WTC11 (cell line): ENCODE measurements at regions not wholly inside any gene's neighbourhood (a gene's known extent, or its start where the extent isn't known, plus 50 kb on each side); places are given as distances from the start of the nearest gene placed in this dataset.
A peak's percentile ranks its signal among the peaks of the same experiment; 100 is the strongest.

Source experiments
- ATAC-seq: fragments of 200-7000 bp; cut with Tn5 transposase; 2 replicates; pipeline ENCODE4 v1.10.0; 2021; ENCODE audit warnings: mild to moderate bottlenecking, moderate library complexity
- CTCF ChIA-PET: fragments of 300-600 bp; sonication (Branson Sonifier 250); formaldehyde crosslinking; loops from one replicate; lab custom pipeline; 2021; ENCODE audit warnings: antibody characterized with exemption; lab: Charles Lee
- POLR2A ChIA-PET: fragments of 350-600 bp; sonication (Branson Sonifier 250); formaldehyde crosslinking; loops from one replicate; lab custom pipeline; 2021; ENCODE audit warnings: antibody characterized with exemption; lab: Charles Lee
- DNase-seq: peaks from one replicate; pipeline ENCODE4 v3.0.0; 2021; ENCODE audit warnings: low spot score
- H3K27ac Mint-ChIP-seq: 2 replicates; pipeline ENCODE4 v1.8.0; 2021; ENCODE audit warnings: mixed read lengths
- H3K27me3 Mint-ChIP-seq: 2 replicates; pipeline ENCODE4 v1.8.0; 2021; ENCODE audit warnings: low read depth, mild to moderate bottlenecking, moderate library complexity, mixed read lengths
- H3K36me3 Mint-ChIP-seq: 2 replicates; pipeline ENCODE4 v1.8.0; 2021; ENCODE audit warnings: mixed read lengths
- H3K4me1 Mint-ChIP-seq: 2 replicates; pipeline ENCODE4 v1.8.0; 2022; ENCODE audit warnings: mixed read lengths
- H3K4me3 Mint-ChIP-seq: 2 replicates; pipeline ENCODE4 v1.8.0; 2021; ENCODE audit warnings: mild to moderate bottlenecking, moderate library complexity, mixed read lengths
- H3K9me3 Mint-ChIP-seq: 2 replicates; pipeline ENCODE4 v1.8.0; 2021; ENCODE audit warnings: mixed read lengths
- ELF4 ChIP-seq: sonication (generic); formaldehyde crosslinking; IDR thresholded peaks from 2 replicates; pipeline ENCODE4 v1.8.1; 2022; ENCODE audit warnings: low read depth, mild to moderate bottlenecking, moderate library complexity, missing genetic modification reagents
- FOXP1 ChIP-seq: sonication (generic); formaldehyde crosslinking; IDR thresholded peaks from 2 replicates; pipeline ENCODE4 v1.8.0; 2022; ENCODE audit warnings: missing genetic modification reagents, mild to moderate bottlenecking, moderate library complexity, borderline replicate concordance
- GABPB1 ChIP-seq: sonication (generic); formaldehyde crosslinking; IDR thresholded peaks from 2 replicates; pipeline ENCODE4 v1.8.1; 2023; ENCODE audit warnings: mild to moderate bottlenecking, missing genetic modification reagents
- HMGA2 ChIP-seq: fragments of 250-450 bp; sonication (Bioruptor Pico); IDR thresholded peaks from 2 replicates; pipeline ENCODE4 v1.4.0; 2021; ENCODE audit warnings: mild to moderate bottlenecking, moderate library complexity
- MXD4 ChIP-seq: fragments of 250-450 bp; sonication (Bioruptor Pico); IDR thresholded peaks from 2 replicates; pipeline ENCODE4 v1.8.0; 2021; ENCODE audit warnings: mild to moderate bottlenecking, moderate library complexity, borderline replicate concordance
- NFATC4 ChIP-seq: fragments of 250-450 bp; sonication (Bioruptor Pico); IDR thresholded peaks from 2 replicates; pipeline ENCODE4 v1.9.0; 2021; ENCODE audit warnings: mild to moderate bottlenecking
- OVOL2 ChIP-seq: fragments of 250-450 bp; sonication (Bioruptor Pico); IDR thresholded peaks from 2 replicates; pipeline ENCODE4 v1.9.0; 2021; ENCODE audit warnings: mild to moderate bottlenecking, borderline replicate concordance
- RORB ChIP-seq: fragments of 250-450 bp; sonication (Bioruptor Pico); IDR thresholded peaks from 2 replicates; pipeline ENCODE4 v1.9.0; 2021; ENCODE audit warnings: mild to moderate bottlenecking
- SMAD4 ChIP-seq: sonication (generic); formaldehyde crosslinking; IDR thresholded peaks from 2 replicates; pipeline ENCODE4 v1.8.0; 2022; ENCODE audit warnings: mild to moderate bottlenecking, missing genetic modification reagents
- SP1 ChIP-seq: sonication (generic); formaldehyde crosslinking; conservative IDR thresholded peaks from 2 replicates; pipeline ENCODE4 v1.8.1; 2022; ENCODE audit warnings: missing genetic modification reagents
- TEAD1 ChIP-seq: sonication (generic); formaldehyde crosslinking; IDR thresholded peaks from 2 replicates; pipeline ENCODE4 v1.8.0; 2022; ENCODE audit warnings: mild to moderate bottlenecking, missing genetic modification reagents
- ZNF138 ChIP-seq: sonication (generic); formaldehyde crosslinking; conservative IDR thresholded peaks from 2 replicates; pipeline ENCODE4 v1.8.1; 2022; ENCODE audit warnings: mild to moderate bottlenecking, moderate library complexity, missing genetic modification reagents
- ZNF317 ChIP-seq: sonication (generic); formaldehyde crosslinking; IDR thresholded peaks from 2 replicates; pipeline ENCODE4 v1.8.1; 2023; ENCODE audit warnings: low read depth, mild to moderate bottlenecking, moderate library complexity, missing genetic modification reagents, borderline replicate concordance
- ZNF396 ChIP-seq: fragments of 250-450 bp; sonication (Bioruptor Pico); IDR thresholded peaks from 2 replicates; pipeline ENCODE4 v1.8.0; 2021; ENCODE audit warnings: mild to moderate bottlenecking, moderate library complexity, borderline replicate concordance
- TF ChIP-seq, protein P1 (sequence below): sonication (generic); formaldehyde crosslinking; IDR thresholded peaks from 2 replicates; pipeline ENCODE4 v1.8.0; 2022; ENCODE audit warnings: mild to moderate bottlenecking, missing genetic modification reagents
- TF ChIP-seq, protein P2 (sequence below): sonication (generic); formaldehyde crosslinking; IDR thresholded peaks from 2 replicates; pipeline ENCODE4 v1.8.1; 2022; ENCODE audit warnings: missing genetic modification reagents, borderline replicate concordance
- TF ChIP-seq, protein P3 (sequence below): sonication (generic); formaldehyde crosslinking; IDR thresholded peaks from 2 replicates; pipeline ENCODE4 v1.8.1; 2023; ENCODE audit warnings: mild to moderate bottlenecking, missing genetic modification reagents, moderate library complexity
- TF ChIP-seq, protein P4 (sequence below): sonication (generic); formaldehyde crosslinking; IDR thresholded peaks from 2 replicates; pipeline ENCODE4 v1.8.1; 2022; ENCODE audit warnings: low read depth, missing genetic modification reagents, borderline replicate concordance
- TF ChIP-seq, protein P5 (sequence below): sonication (generic); formaldehyde crosslinking; IDR thresholded peaks from 2 replicates; pipeline ENCODE4 v1.8.0; 2022; ENCODE audit warnings: missing genetic modification reagents
- TF ChIP-seq, protein P6 (sequence below): fragments of 250-450 bp; sonication (Bioruptor Pico); IDR thresholded peaks from 2 replicates; pipeline ENCODE4 v1.9.0; 2021; ENCODE audit warnings: mild to moderate bottlenecking

DNA sequence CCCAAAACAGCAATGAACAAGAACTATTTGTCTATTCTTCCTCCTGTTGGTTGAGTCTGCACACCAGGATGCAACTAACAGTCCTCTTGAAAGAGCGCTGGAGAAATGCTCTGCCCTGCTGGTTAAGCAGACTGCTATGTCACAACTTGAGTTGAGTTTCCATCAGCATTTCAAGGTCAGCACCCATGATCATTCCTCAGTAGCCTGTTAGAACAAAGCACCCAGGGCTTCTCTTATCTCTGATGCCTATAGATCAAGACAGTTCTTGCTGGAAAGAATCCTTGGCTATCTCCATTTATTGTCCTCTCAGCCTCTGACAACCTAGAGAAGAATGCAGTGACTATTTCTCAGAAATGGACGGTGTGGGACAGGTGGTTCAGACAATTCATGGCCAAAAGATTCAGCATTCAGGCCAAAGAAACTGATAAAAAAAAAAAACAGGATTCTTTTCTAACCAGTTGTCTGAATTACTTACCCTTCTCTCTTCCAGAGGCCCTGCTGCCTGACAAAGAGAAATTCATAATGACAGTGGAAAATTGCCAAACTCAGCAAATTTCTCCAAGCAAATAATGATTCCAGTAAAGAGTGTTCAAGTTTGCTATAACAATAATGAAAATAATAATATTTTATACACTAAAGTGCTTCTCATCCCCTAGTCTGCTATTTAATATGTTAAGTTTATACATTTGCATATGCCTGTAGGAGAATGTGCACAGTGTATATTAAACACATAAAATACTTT lies 306.7 kb downstream of the EMP1 start:
- no peak for TF ChIP-seq SMAD4 (CRISPR knock-in tag)
- TF ChIP-seq NFATC4 (CRISPR knock-in tag) = no peak
- no peak for TF ChIP-seq ZNF317
- no peak for TF ChIP-seq MXD4
- no peak for TF ChIP-seq RORB (CRISPR knock-in tag)
- TF ChIP-seq OVOL2 (CRISPR knock-in tag) = no peak
- TF ChIP-seq, protein P1, sequence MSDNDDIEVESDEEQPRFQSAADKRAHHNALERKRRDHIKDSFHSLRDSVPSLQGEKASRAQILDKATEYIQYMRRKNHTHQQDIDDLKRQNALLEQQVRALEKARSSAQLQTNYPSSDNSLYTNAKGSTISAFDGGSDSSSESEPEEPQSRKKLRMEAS (CRISPR knock-in tag) = no peak
- TF ChIP-seq, protein P2, sequence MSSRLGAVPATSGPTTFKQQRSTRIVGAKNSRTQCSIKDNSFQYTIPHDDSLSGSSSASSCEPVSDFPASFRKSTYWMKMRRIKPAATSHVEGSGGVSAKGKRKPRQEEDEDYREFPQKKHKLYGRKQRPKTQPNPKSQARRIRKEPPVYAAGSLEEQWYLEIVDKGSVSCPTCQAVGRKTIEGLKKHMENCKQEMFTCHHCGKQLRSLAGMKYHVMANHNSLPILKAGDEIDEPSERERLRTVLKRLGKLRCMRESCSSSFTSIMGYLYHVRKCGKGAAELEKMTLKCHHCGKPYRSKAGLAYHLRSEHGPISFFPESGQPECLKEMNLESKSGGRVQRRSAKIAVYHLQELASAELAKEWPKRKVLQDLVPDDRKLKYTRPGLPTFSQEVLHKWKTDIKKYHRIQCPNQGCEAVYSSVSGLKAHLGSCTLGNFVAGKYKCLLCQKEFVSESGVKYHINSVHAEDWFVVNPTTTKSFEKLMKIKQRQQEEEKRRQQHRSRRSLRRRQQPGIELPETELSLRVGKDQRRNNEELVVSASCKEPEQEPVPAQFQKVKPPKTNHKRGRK (CRISPR knock-in tag) = no peak
- TF ChIP-seq ZNF138 = no peak
- TF ChIP-seq SP1 (CRISPR knock-in tag) = no peak
- Mint-ChIP-seq H3K36me3 (no peaks in the 10 kb centered on the region), H3K9me3 (no peaks in the 10 kb centered on the region), H3K4me3 (no peak overlapping the region), H3K27ac (no peak overlapping the region), H3K27me3 (no peaks in the 10 kb centered on the region; the same call in 1 of the 2 replicates), H3K4me1 (peaks cover 11% of the 10 kb centered on the region)
- ChIA-PET CTCF (interaction anchor here (1.2 to 2.2 kb wide), 3 partner anchors 32 to 247 kb away, joined by 4 to 13 read pairs (median 7); no protein-coding TSS in a partner anchor), POLR2A (no interaction called here)
- no peak for DNase-seq
- no peak for ATAC-seq

DNA sequence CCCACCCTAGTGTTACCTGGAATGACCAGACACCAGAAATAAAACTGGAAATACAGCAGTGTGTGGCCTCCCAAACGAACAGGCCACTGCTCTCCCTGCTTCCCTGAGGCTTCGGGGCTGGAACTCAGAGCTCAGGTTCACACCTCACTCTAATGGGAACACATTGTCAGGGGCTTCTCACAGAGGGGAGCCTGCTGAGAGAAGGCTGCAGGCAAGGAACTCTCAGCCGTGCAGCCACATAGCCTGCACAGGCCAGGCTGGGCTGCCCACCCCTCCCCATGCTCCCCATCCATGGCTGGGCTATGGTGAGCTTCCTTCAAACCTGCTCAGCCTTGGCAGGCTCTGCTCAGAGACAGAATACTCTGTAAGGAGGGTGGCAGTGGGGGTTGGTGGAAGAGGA lies 302.5 kb downstream of the EMP1 start:
- CTCF ChIA-PET = interaction anchor here (0.8 to 1.0 kb wide), 4 partner anchors 35 to 243 kb away, joined by 3 to 4 read pairs (median 4); no protein-coding TSS in a partner anchor
- TF ChIP-seq ZNF396 (CRISPR knock-in tag) (no peak), HMGA2 (CRISPR knock-in tag) (no peak), FOXP1 (CRISPR knock-in tag) (no peak)
- TF ChIP-seq, protein P3, sequence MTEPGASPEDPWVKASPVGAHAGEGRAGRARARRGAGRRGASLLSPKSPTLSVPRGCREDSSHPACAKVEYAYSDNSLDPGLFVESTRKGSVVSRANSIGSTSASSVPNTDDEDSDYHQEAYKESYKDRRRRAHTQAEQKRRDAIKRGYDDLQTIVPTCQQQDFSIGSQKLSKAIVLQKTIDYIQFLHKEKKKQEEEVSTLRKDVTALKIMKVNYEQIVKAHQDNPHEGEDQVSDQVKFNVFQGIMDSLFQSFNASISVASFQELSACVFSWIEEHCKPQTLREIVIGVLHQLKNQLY (CRISPR knock-in tag) = no peak
- TF ChIP-seq, protein P4, sequence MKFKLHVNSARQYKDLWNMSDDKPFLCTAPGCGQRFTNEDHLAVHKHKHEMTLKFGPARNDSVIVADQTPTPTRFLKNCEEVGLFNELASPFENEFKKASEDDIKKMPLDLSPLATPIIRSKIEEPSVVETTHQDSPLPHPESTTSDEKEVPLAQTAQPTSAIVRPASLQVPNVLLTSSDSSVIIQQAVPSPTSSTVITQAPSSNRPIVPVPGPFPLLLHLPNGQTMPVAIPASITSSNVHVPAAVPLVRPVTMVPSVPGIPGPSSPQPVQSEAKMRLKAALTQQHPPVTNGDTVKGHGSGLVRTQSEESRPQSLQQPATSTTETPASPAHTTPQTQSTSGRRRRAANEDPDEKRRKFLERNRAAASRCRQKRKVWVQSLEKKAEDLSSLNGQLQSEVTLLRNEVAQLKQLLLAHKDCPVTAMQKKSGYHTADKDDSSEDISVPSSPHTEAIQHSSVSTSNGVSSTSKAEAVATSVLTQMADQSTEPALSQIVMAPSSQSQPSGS (CRISPR knock-in tag) = no peak
- TF ChIP-seq, all 79 proteins: peak for 0
- DNase-seq (no peak), ATAC-seq (peak; percentile 70)
- Mint-ChIP-seq H3K27ac (no peak overlapping the region), H3K27me3 (no peaks in the 10 kb centered on the region; the same call in 1 of the 2 replicates), H3K36me3 (no peaks in the 10 kb centered on the region), H3K4me1 (peaks cover 11% of the 10 kb centered on the region), H3K4me3 (no peak overlapping the region), H3K9me3 (peaks cover 4% of the 10 kb centered on the region)
- POLR2A ChIA-PET = interaction anchor here (0.6 to 0.8 kb wide), 2 partner anchors 9 to 11 kb away, joined by 4 to 5 read pairs; no protein-coding TSS in a partner anchor

DNA sequence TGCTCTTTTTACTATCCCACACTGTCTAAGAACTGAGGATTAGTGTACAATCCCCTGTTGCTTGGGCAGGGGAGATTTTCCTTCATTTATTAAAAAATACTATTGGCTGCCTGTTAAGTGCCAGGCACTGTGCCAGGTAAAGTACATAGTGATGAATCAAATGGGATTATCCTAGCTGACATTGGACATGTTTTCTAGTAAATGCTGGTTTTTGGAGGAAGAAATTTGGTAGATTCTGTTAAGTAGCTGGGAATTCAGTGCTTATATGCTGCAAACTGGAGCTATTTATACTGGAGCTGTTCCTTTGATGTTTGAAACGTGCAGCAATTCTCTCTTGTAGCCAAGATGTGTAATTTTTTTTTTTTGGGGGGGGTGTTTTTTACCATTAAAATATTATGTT lies 299.6 kb downstream of the EMP1 start:
- ChIA-PET CTCF (interaction anchor here (1.5 to 2.5 kb wide), 2 partner anchors 9 to 39 kb away, joined by 4 to 10 read pairs; no protein-coding TSS in a partner anchor), POLR2A (no interaction called here)
- H3K36me3 Mint-ChIP-seq = no peaks in the 10 kb centered on the region
- TF ChIP-seq, protein P5, sequence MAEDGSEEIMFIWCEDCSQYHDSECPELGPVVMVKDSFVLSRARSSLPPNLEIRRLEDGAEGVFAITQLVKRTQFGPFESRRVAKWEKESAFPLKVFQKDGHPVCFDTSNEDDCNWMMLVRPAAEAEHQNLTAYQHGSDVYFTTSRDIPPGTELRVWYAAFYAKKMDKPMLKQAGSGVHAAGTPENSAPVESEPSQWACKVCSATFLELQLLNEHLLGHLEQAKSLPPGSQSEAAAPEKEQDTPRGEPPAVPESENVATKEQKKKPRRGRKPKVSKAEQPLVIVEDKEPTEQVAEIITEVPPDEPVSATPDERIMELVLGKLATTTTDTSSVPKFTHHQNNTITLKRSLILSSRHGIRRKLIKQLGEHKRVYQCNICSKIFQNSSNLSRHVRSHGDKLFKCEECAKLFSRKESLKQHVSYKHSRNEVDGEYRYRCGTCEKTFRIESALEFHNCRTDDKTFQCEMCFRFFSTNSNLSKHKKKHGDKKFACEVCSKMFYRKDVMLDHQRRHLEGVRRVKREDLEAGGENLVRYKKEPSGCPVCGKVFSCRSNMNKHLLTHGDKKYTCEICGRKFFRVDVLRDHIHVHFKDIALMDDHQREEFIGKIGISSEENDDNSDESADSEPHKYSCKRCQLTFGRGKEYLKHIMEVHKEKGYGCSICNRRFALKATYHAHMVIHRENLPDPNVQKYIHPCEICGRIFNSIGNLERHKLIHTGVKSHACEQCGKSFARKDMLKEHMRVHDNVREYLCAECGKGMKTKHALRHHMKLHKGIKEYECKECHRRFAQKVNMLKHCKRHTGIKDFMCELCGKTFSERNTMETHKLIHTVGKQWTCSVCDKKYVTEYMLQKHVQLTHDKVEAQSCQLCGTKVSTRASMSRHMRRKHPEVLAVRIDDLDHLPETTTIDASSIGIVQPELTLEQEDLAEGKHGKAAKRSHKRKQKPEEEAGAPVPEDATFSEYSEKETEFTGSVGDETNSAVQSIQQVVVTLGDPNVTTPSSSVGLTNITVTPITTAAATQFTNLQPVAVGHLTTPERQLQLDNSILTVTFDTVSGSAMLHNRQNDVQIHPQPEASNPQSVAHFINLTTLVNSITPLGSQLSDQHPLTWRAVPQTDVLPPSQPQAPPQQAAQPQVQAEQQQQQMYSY (CRISPR knock-in tag) = no peak
- TF ChIP-seq TEAD1 (CRISPR knock-in tag) (no peak), GABPB1 (CRISPR knock-in tag) (no peak), ELF4 (CRISPR knock-in tag) (no peak), FOXP1 (CRISPR knock-in tag) (no peak)
- TF ChIP-seq, protein P3 (CRISPR knock-in tag) = no peak
- TF ChIP-seq, protein P6, sequence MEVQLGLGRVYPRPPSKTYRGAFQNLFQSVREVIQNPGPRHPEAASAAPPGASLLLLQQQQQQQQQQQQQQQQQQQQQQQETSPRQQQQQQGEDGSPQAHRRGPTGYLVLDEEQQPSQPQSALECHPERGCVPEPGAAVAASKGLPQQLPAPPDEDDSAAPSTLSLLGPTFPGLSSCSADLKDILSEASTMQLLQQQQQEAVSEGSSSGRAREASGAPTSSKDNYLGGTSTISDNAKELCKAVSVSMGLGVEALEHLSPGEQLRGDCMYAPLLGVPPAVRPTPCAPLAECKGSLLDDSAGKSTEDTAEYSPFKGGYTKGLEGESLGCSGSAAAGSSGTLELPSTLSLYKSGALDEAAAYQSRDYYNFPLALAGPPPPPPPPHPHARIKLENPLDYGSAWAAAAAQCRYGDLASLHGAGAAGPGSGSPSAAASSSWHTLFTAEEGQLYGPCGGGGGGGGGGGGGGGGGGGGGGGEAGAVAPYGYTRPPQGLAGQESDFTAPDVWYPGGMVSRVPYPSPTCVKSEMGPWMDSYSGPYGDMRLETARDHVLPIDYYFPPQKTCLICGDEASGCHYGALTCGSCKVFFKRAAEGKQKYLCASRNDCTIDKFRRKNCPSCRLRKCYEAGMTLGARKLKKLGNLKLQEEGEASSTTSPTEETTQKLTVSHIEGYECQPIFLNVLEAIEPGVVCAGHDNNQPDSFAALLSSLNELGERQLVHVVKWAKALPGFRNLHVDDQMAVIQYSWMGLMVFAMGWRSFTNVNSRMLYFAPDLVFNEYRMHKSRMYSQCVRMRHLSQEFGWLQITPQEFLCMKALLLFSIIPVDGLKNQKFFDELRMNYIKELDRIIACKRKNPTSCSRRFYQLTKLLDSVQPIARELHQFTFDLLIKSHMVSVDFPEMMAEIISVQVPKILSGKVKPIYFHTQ (CRISPR knock-in tag) = no peak

More for the DNA sequence above, 299.6 kb downstream of the EMP1 start:
- peaks cover 13% of the 10 kb centered on the region for H3K9me3 Mint-ChIP-seq
- ATAC-seq = no peak
- H3K4me3 Mint-ChIP-seq = no peak overlapping the region
- DNase-seq = no peak
- H3K4me1 Mint-ChIP-seq = peaks cover 21% of the 10 kb centered on the region
- H3K27ac Mint-ChIP-seq = no peak overlapping the region
- no peaks in the 10 kb centered on the region; the same call in 1 of the 2 replicates for H3K27me3 Mint-ChIP-seq
